ENCODE measurements at regions not wholly inside any gene's neighbourhood (a gene's known extent, or its start where the extent isn't known, plus 50 kb on each side); places are given as distances from the start of the nearest gene placed in this dataset.

DNA sequence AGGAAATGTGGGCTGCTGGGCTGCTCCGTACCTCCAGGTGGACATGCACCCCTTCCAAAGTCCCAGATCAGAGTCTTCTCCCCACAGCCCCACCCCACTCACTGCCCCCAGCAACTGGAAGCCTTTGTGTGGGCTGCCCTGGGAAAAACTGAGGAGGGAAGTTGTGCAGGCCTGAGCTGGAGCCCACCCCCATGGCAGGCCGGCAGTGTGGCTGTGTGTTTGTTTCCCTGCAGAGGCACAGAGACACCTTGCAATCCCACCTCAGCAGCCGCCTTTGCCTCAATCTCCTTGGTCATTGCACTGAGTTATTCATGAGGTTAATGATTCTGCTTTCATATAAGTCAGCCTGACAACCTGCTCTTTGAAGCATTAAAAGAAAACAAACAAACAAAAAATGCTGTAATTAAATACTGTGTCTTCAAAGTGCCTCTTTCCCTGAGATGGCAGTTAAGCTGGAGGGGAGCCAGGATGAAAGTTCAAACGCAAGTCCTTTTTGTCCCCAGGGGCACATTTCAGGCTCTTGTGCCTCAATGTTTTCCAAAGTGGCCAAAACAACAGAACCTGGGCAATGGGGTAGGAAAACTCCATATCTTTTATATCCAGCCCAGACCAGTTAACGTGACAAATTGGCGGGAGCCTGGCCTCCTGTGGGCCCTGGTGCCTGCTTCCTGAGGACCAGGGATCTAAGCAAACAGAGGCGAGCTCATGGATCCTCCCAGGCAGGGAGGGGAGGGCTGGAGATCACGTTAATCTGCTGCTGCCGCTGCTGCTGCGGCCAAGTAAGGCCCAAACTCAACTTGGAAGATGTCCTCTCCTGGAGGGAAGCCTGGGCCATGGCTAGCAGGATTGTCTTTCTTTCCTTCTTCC, 51.9 kb upstream of the TSPAN11 start:
- WGBS, 2 experiments = 56 to 58% methylated on average over 10 of the region's 10 CpGs

DNA sequence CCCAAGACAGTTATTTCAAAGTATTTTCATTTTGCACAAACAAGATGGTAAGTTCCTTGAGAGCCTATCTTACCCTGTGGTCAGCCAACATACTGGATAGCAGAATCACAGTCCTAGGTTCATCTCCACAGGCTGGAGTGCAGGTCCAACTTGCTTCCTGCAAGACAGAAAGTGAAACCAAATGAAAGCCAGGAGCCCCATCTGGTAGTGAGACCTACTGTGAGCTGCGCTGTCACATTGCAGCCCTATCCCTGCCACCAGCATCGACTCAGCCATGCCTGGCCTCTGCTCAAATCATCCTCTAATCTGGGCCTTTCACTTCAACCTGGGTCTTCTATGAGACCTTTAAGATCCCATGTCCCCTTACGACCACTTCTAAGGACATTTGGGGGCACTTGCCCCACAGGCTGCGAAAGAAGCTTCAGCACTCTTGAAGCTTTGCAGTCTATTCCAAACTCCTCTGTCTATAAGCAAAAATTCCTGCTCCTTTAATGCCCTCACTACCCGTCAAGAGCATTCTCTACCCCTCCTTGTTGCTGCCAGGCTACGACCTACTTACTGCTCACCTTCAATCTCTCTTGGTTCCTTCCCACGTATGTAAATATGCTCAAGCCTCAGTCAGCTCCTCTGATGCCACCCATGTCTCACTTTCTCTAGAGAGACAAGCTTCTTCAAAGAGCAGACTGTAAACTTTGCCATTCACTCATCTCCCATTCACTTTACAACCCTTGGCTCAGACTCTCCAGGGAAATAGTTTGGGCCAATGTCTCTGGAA, 55.9 kb upstream of the TSPAN11 start:
- Histone ChIP-seq H3K36me3 (ENCODE audit: control insufficient read depth, insufficient read depth, low read length) (no peaks in the 10 kb centered on the region), H3K4me1 (ENCODE audit: control insufficient read depth, insufficient read depth, low read length) (peaks cover 10% of the 10 kb centered on the region), H3K27ac (ENCODE audit: insufficient read depth, low read depth, low read length, poor library complexity, severe bottlenecking) (no peak overlapping the region), H3K4me3 (ENCODE audit: insufficient read depth, low read depth, low read length) (no peak overlapping the region), H3K27me3 (ENCODE audit: control insufficient read depth, insufficient read depth, low read length, poor library complexity, severe bottlenecking) (no peaks in the 10 kb centered on the region), H3K9me3 (ENCODE audit: control insufficient read depth, low read length) (no peaks in the 10 kb centered on the region)
- 78 to 79% methylated on average over 7 of the region's 7 CpGs for WGBS, 2 experiments

More for the DNA sequence above, 51.9 kb upstream of the TSPAN11 start:
- no peak overlapping the region for H3K4me3 ChIP-seq (ENCODE audit: insufficient read depth, low read depth, low read length)
- no peaks in the 10 kb centered on the region for H3K36me3 ChIP-seq (ENCODE audit: control insufficient read depth, insufficient read depth, low read length)
- H3K9me3 ChIP-seq (ENCODE audit: control insufficient read depth, low read length) = no peaks in the 10 kb centered on the region
- H3K27me3 ChIP-seq (ENCODE audit: control insufficient read depth, insufficient read depth, low read length, poor library complexity, severe bottlenecking) = no peaks in the 10 kb centered on the region
- peaks cover 10% of the 10 kb centered on the region for H3K4me1 ChIP-seq (ENCODE audit: control insufficient read depth, insufficient read depth, low read length)
- no peak overlapping the region for H3K27ac ChIP-seq (ENCODE audit: insufficient read depth, low read depth, low read length, poor library complexity, severe bottlenecking)

DNA sequence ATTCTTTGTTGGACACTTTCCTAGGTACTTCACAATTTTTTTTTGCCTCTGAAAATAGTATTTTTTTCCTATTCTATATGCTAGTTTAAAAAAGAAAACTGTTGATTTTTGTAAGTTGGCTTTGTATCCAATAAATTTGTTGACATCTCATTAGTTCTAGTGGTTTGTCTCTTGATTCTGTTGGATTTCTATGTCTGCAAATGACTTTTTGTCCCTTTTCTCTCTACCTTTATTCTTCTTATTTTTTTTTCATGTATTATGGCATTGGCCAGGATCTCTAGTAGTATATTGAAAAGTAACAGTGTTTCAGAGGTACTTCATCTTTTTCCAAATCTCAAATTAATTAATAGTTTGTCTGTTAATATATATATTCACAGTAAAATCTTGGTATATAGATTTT, 59.1 kb upstream of the TSPAN11 start:
- H3K9me3 ChIP-seq (ENCODE audit: control insufficient read depth, low read length) = no peaks in the 10 kb centered on the region
- H3K27me3 ChIP-seq (ENCODE audit: control insufficient read depth, insufficient read depth, low read length, poor library complexity, severe bottlenecking) = no peaks in the 10 kb centered on the region
- H3K4me1 ChIP-seq (ENCODE audit: control insufficient read depth, insufficient read depth, low read length) = no peaks in the 10 kb centered on the region
- no peak overlapping the region for H3K27ac ChIP-seq (ENCODE audit: insufficient read depth, low read depth, low read length, poor library complexity, severe bottlenecking)
- no peaks in the 10 kb centered on the region for H3K36me3 ChIP-seq (ENCODE audit: control insufficient read depth, insufficient read depth, low read length)
- H3K4me3 ChIP-seq (ENCODE audit: insufficient read depth, low read depth, low read length) = no peak overlapping the region

DNA sequence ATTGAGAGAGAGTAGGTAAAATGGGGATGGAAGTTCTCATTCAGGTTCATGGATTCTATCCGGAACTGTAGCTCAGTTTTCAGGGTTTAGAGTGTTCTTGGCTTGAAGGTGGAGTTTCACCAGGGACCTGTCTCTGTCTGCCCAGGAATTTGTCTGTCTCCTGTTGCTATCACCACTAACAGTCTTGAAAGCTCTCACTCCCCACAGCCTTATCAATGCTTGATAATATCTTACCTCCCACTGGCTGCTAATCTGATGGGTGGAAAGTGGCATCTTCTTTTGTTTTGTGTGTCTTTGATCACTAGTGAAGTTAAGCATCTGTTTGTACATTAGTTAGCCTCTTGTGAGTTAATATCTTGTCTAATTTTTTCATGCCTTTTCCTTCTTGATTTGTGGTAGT, 60.3 kb upstream of the TSPAN11 start:
- no peak overlapping the region for H3K4me3 ChIP-seq (ENCODE audit: insufficient read depth, low read depth, low read length)
- WGBS, 2 experiments = 92 to 95% methylated on average over 1 of the region's 1 CpG

DNA sequence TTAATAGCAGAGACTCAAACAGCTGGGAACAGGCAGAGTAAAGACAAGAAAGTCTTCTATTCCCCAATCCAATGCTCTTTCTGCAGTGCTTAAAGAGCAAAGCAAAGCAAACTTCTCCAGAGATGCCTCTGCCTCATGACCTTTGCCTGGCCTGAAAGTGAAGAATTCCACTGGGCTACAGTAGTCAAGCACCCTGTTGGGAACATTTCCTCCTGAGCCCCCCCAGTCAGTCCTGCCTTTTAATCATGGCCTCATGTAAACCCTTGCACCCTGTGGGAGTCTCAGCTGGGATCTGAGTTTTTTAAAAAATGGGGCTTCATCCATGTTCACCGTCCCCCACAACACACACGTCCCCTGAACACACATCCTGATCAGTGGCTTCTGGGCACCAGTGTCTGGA, 62.7 kb upstream of the TSPAN11 start:
- H3K4me1 ChIP-seq (ENCODE audit: control insufficient read depth, insufficient read depth, low read length) = no peaks in the 10 kb centered on the region
- H3K9me3 ChIP-seq (ENCODE audit: control insufficient read depth, low read length) = no peaks in the 10 kb centered on the region
- H3K27ac ChIP-seq (ENCODE audit: insufficient read depth, low read depth, low read length, poor library complexity, severe bottlenecking) = no peak overlapping the region
- H3K27me3 ChIP-seq (ENCODE audit: control insufficient read depth, insufficient read depth, low read length, poor library complexity, severe bottlenecking) = no peaks in the 10 kb centered on the region
- no peak overlapping the region for H3K4me3 ChIP-seq (ENCODE audit: insufficient read depth, low read depth, low read length)
- no peaks in the 10 kb centered on the region for H3K36me3 ChIP-seq (ENCODE audit: control insufficient read depth, insufficient read depth, low read length)
- WGBS, 2 experiments = 77 to 85% methylated on average over 2 of the region's 2 CpGs

More for the DNA sequence above, 60.3 kb upstream of the TSPAN11 start:
- H3K9me3 ChIP-seq (ENCODE audit: control insufficient read depth, low read length) = no peaks in the 10 kb centered on the region
- no peaks in the 10 kb centered on the region for H3K4me1 ChIP-seq (ENCODE audit: control insufficient read depth, insufficient read depth, low read length)
- no peaks in the 10 kb centered on the region for H3K36me3 ChIP-seq (ENCODE audit: control insufficient read depth, insufficient read depth, low read length)
- H3K27ac ChIP-seq (ENCODE audit: insufficient read depth, low read depth, low read length, poor library complexity, severe bottlenecking) = no peak overlapping the region
- no peaks in the 10 kb centered on the region for H3K27me3 ChIP-seq (ENCODE audit: control insufficient read depth, insufficient read depth, low read length, poor library complexity, severe bottlenecking)

DNA sequence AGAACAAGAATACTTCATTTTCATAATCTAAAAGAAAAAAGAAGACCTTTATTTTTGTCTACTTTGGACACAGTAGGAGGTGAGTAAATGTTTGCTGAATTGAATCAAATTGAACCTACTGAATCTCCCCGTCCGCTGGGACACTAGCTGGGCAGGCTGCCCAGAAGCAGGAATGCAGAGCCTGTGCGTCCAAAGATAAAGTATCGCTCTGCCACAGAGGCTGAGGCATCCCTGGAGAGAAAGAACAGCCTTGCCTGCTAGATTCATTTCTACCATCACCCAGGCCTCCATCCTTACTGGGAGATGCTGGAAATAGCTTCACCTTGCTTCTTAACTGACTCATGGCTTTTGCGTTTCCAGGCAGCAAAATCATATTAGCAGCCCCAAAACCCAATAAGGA, 64.1 kb upstream of the TSPAN11 start:
- Histone ChIP-seq H3K27me3 (ENCODE audit: control insufficient read depth, insufficient read depth, low read length, poor library complexity, severe bottlenecking) (no peaks in the 10 kb centered on the region), H3K9me3 (ENCODE audit: control insufficient read depth, low read length) (no peaks in the 10 kb centered on the region), H3K4me3 (ENCODE audit: insufficient read depth, low read depth, low read length) (no peak overlapping the region), H3K27ac (ENCODE audit: insufficient read depth, low read depth, low read length, poor library complexity, severe bottlenecking) (no peak overlapping the region), H3K36me3 (ENCODE audit: control insufficient read depth, insufficient read depth, low read length) (no peaks in the 10 kb centered on the region), H3K4me1 (ENCODE audit: control insufficient read depth, insufficient read depth, low read length) (no peaks in the 10 kb centered on the region)
- WGBS, 2 experiments = 93 to 95% methylated on average over 5 of the region's 5 CpGs

DNA sequence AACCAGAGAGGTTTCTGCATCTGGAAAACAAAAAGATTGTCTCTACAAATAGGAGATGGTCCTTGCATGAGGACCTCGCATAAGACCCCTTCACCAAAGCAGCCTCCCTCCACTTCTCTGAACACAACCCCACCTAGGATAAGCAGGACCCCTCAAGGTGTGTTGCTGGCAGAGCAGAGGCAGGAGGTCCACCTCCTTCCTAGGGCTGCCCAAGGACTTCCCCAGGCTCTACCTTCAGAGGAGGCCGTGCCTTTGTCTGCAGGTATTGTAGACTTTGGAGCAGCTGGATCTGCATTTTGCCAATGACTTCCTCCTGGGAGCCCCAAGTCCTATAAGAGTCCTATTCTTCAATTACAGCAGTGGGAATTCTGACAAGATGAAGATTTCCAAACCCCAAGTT, 67.3 kb upstream of the TSPAN11 start:
- H3K4me3 ChIP-seq (ENCODE audit: insufficient read depth, low read depth, low read length) = no peak overlapping the region
- H3K27ac ChIP-seq (ENCODE audit: insufficient read depth, low read depth, low read length, poor library complexity, severe bottlenecking) = no peak overlapping the region
- H3K36me3 ChIP-seq (ENCODE audit: control insufficient read depth, insufficient read depth, low read length) = no peaks in the 10 kb centered on the region
- H3K27me3 ChIP-seq (ENCODE audit: control insufficient read depth, insufficient read depth, low read length, poor library complexity, severe bottlenecking) = no peaks in the 10 kb centered on the region
- H3K4me1 ChIP-seq (ENCODE audit: control insufficient read depth, insufficient read depth, low read length) = no peaks in the 10 kb centered on the region
- WGBS, 2 experiments = 94 to 95% methylated on average over 2 of the region's 2 CpGs
- H3K9me3 ChIP-seq (ENCODE audit: control insufficient read depth, low read length) = no peaks in the 10 kb centered on the region

DNA sequence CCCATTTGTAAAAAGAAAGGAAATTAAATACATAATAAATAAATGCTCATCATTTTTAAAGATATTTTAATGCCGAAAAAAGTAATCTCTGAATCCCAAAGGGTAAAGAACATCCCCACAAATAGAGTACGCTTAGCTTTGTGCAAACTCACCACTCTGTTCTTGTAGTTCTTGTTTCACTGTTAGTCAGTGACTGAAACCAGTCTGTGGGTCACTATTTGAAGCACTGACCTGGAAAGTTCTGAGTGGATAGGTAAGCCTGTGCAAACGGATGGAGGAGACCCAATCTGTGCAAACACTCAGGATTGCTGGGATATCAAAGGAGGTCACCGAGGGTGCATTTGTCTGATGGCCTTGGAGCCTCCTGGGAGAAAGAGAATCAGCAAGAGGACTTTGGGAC, 68.1 kb upstream of the TSPAN11 start:
- no peak overlapping the region for H3K4me3 ChIP-seq (ENCODE audit: insufficient read depth, low read depth, low read length)
- WGBS, 2 experiments = 68 to 74% methylated on average over 4 of the region's 4 CpGs
- no peaks in the 10 kb centered on the region for H3K36me3 ChIP-seq (ENCODE audit: control insufficient read depth, insufficient read depth, low read length)
- no peak overlapping the region for H3K27ac ChIP-seq (ENCODE audit: insufficient read depth, low read depth, low read length, poor library complexity, severe bottlenecking)
- no peaks in the 10 kb centered on the region for H3K4me1 ChIP-seq (ENCODE audit: control insufficient read depth, insufficient read depth, low read length)
- no peaks in the 10 kb centered on the region for H3K9me3 ChIP-seq (ENCODE audit: control insufficient read depth, low read length)
- no peaks in the 10 kb centered on the region for H3K27me3 ChIP-seq (ENCODE audit: control insufficient read depth, insufficient read depth, low read length, poor library complexity, severe bottlenecking)

DNA sequence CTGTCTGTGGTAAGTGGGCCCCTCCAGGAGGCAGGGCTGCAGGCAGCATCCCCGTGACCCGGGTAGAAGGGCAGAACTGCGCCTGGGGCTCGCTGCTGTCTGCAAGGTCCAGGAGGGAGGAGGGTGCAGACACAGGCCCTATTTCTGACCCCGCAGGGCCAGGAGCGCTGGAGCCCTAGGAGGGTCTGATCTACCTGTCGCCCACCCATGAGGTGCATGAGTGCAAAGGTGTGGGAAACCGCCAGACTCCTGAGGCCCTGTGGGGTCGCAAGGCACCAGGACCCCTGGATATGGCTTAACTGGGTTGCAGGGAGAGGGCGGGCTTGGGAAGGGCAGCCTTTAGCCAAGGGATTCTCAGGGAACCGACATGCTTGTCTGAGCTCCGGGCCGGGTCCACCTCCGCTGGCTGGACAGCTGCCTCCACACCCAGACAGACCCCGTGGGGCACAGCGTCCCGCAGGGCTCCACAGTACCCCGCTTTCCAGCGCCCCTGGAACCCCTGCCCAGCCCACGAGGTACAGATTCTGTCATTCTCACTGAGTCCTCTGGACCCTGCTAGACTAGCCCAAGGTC, 72.9 kb upstream of the TSPAN11 start:
- no peaks in the 10 kb centered on the region for H3K4me1 ChIP-seq (ENCODE audit: control insufficient read depth, insufficient read depth, low read length)
- H3K36me3 ChIP-seq (ENCODE audit: control insufficient read depth, insufficient read depth, low read length) = no peaks in the 10 kb centered on the region
- WGBS, 2 experiments = 91 to 92% methylated on average over 20 of the region's 20 CpGs
- no peaks in the 10 kb centered on the region for H3K9me3 ChIP-seq (ENCODE audit: control insufficient read depth, low read length)
- H3K27me3 ChIP-seq (ENCODE audit: control insufficient read depth, insufficient read depth, low read length, poor library complexity, severe bottlenecking) = no peaks in the 10 kb centered on the region
- no peak overlapping the region for H3K27ac ChIP-seq (ENCODE audit: insufficient read depth, low read depth, low read length, poor library complexity, severe bottlenecking)
- H3K4me3 ChIP-seq (ENCODE audit: insufficient read depth, low read depth, low read length) = no peak overlapping the region

DNA sequence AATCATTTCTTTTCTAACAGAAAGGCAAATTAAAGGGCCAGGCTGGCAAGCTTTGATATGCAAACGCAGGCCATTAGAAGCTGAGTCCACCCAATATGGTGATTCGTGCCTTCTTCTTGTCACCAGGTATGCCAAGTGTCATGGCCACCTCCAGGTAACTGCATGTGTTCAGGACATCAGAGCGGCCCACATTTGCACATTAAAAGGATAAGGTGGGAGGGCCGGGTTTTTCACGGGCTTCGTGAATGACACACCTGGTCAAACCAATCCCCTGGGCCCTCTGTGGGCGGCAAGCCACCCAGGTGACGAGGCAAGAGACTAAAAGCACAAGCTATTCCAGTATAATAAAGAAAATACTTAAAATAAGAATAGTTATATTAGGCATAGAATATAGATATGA, 75.9 kb upstream of the TSPAN11 start:
- Histone ChIP-seq H3K4me1 (ENCODE audit: control insufficient read depth, insufficient read depth, low read length) (no peaks in the 10 kb centered on the region), H3K9me3 (ENCODE audit: control insufficient read depth, low read length) (no peaks in the 10 kb centered on the region), H3K27ac (ENCODE audit: insufficient read depth, low read depth, low read length, poor library complexity, severe bottlenecking) (no peak overlapping the region), H3K36me3 (ENCODE audit: control insufficient read depth, insufficient read depth, low read length) (no peaks in the 10 kb centered on the region), H3K27me3 (ENCODE audit: control insufficient read depth, insufficient read depth, low read length, poor library complexity, severe bottlenecking) (no peaks in the 10 kb centered on the region), H3K4me3 (ENCODE audit: insufficient read depth, low read depth, low read length) (no peak overlapping the region)
- 25 to 36% methylated on average over 7 of the region's 8 CpGs for WGBS, 2 experiments

Measured in ectodermal cell (in vitro differentiated cells).